Cerebellar cortex (tissue), 1 donor: ENCODE measurements at regions not wholly inside any gene's neighbourhood (a gene's known extent, or its start where the extent isn't known, plus 50 kb on each side); places are given as distances from the start of the nearest gene placed in this dataset.
"Not testable (repeated sequence)": the region's sequence is repeated elsewhere in the genome, so short reads cannot be mapped to it uniquely, and the experiment has no call there.

Experiments used
- DNase-seq: peaks from one replicate; pipeline ENCODE4 v3.0.0-alpha.2; 2015; ENCODE audit warnings: low spot score

DNA sequence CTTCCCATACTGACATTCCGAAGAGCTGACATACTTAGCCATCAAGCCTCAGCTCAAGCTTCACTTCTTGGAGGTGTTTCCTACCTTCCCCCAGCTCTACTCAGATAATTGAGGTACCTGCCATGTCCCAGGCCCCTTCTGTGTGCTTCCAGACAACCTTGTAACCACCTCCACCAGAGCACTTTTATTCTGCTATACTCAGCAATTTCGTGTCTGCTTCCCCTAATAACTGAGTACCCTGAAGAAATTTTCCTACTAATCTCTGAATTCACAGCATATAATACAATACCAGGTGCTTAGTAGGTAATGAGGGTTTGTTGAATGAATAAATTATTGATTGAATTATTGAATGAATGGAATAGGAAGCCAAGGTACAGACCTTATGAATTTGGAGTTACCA is 605.5 kb downstream of the MID1IP1 start:
- DNase-seq = no peak

DNA sequence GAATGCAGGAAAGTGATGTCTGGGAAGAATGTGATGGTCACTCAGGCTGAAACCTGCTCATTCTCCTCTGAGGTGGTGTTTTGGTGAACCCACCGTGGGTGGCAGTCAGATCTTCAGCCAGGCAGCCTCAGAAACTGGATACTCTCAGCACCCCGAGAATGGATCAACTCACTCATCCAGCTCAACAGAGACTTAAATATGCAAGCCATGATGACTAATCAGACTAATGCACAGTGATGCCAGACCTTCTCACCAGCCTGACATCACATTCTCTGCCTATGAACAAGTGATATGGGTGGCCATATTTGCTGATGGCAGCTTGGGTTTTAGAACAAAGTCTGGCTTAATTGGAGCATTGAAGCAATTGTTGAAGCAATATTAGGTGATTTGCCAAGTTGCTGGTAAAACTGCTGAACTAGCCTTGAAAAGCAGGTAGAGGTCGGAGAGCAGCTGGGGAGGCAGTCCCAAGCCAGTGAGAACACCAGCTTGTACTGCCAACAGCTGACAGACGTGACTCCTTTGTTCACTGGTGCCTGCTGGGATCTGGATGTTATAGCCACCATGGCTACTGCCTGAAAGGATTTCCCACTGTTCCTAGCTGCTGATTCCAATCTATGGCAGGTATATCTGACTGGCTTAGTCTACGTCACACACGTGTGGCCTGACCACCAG is 608.1 kb downstream of the MID1IP1 start:
- no peak for DNase-seq

DNA sequence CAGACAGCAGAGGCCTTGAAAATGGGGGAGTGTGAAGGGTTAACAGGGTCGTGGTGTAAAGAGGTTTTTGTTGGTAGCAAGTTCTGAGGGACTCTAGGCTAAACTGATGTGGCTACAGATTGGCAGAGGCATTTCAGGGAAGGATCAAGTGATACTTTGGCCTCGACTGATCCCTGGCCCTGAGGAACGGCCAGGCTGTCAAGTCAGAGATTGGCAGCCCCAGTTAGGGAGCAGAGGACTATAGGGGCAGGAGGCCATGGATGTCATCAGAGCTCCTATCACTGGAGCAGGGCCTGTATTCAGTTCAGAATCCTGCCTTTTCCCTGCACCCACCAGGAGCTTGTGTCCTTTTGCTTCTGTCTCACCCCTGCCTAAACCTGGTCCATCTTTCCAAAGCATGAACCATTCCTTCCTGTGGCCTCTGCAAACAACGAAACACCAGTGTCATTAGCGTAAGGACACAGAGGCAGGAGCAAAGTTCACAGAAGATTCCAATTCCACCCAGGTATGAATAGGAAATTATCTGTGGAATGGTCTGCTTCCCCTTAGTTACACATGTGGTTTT is 613.1 kb downstream of the MID1IP1 start:
- DNase-seq = no peak

DNA sequence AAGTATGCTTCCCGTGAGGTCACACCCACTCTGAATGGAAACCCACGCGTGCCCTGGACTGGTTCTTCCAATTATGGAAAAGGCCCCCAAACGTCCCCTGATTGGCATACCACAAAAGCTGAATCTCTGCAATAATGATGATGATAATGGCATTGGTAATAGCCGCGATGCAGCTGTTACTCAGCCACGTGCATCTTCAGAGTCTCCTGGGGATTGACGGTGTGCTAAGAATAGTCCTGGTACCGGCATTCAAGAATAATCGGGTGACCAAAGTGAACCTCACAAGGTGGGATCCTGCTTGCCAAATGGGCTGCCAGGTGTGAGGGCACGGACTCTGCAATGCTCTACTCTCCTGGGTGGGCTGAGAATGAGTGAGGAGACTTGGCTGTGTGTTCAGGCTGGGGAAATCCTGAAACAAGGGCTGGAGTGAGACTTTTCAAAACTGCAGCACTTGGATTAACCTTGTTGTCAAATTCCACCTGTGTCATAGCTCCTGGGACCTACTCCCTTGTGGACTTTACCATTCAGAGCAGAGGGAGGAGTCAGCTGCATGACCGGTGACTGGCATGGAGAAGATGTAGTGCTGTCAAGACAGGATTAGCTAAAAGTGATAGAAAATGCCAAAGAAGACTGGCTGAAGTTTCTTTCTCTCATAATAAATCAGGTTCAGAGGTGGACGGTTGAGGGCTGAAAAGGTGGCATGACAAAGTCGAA is 615.4 kb downstream of the MID1IP1 start:
- no peak for DNase-seq

DNA sequence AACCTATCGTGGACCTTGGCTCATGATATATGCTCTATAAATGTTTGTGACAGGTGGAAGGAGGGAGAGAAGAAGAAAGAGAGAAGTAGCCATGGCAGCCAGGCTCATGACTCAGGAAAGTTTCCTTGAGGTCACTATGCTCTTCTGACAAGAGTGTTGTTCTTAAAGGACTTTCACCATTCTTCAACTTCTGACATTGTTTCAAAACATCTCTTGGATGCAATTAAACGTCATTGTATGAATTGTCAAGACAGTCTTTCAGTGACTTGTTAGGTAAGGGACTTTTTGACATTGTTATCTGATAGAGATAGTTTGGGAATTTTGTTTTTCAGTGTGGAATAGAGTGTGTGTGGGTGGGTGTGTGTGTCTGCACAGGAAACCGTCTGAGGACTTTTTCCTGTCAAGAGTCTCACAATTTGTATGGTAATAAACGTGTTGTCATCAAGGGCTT is 617.0 kb downstream of the MID1IP1 start:
- DNase-seq = no peak

DNA sequence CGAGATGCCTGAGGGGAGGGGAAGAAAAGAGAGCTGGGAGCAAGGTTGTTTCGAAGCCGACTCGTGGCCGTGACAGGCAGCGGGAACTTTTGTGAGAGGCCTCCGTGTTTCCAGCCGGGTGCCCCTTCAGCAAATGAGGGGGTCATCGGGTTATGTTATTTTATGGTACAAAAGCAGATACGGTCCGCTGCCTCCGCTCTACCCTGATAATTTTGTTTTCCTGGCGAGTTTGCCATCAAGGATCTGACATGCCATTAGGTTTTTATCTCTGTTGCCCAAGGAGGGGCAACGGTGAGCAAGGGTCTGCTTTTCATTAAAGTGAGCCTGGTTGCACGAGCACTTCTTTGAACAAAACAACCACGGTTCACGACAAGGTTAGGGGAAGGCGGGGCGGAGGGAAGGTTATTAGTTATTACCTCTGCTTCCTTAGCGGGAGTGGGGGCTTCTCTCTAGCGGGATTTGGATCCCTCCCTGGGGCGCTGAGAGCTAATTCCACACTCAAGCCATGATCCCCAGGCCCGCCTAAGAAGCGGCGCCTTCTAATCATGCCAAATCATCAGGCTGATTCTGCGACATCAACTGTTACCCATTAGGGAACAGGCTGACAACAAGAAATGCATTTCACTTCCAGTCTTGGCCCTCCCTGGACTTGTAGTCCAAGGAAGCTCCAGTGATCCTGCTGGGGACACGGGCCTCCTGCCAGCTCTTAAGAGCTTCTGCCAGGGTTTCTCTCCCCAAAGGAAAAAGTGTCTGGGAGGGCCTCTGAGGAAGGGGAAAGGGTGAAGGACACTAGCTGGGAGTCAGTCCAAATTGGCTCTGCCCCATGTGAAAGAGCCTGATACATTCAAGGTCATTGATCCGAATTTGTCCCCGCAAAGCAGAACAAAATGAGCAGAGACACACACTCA is 617.7 kb downstream of the MID1IP1 start:
- peak; percentile 38 for DNase-seq

DNA sequence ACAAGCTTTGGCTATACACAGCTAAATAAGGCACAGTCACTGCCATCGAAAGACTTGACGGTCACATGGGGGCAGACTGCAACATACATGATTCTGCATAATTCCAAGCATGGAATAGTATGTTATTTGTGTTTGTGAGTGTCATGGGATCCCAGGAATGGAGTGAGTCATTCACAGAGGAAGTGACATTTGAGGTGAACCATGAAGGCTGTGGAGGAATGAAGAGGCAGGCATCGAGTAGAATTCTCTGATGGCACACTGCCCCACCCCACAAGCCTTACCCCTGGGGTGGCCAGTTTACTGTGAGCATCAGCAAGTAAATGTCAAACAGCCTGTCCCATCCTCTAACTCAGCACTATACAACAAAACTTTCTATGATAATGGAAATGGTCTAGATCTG is 619.7 kb downstream of the MID1IP1 start:
- DNase-seq = no peak

DNA sequence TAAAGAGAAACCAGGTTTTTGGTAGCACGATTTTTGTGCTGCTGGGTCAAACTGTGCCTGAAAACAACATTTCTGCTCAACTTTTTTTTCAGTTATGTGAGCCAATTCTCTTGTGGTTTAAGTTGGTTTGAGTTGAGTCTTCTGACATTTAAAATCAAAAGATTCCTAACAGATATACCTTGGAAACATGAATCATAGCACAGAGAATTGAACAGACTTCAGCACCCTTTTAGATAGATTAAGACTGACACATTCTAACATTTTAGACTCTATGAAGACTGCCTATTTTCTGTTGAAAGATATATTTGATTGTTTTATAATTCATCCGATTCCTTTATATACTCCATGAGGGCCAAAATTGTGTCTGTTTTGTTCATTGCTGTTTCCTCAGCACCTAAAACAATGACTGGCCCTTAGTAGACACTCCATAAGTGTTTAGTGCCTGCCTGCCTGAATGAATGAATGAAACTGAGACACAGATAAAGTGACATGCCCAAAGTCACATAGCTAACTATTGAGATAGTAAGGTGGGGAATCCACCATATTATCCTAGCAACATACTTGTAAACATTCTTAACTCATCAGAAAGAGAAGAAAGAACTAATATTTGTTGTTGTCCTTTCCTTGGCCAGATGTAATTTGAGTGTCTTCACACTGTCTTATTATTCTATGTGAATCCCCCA is 624.0 kb downstream of the MID1IP1 start:
- DNase-seq = no peak

DNA sequence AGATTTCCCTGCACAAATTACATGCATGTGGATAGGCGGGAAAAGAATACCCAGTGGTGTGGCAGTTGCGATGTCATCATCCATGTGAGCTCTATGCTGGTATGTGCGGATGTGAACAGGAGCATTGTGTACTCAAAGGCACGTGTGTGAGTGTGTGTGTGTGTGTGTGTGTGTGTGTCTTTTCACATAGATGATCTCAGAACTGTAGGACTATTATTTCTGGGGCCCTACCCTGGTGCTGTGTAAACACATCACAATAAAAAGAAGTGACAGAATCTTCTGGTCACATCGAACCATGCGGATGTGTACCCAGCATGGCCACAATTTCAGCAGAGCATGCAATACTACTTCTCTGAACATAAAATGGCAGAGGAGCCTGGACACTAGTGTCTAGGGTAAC is 624.8 kb downstream of the MID1IP1 start:
- DNase-seq = no peak

DNA sequence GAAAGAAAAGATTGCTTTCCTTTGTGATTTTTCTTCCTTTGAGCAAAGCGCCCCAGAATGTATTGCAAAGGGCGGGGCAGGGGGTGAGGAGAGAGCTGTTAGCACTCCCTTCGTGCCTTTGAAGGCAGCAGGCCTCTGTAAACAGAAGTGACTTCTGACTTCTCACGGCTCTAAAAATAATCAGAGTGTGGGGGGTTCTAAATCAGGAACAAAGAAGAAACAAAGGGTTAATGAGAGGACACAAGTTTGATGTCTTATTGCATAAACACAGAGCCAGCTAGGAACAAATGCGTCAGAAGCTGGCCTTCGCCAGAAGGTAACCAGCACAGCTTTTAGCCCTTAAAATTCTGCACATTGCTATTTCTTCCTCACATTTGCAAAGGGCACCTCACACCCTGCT is 626.2 kb downstream of the MID1IP1 start:
- DNase-seq = no peak

DNA sequence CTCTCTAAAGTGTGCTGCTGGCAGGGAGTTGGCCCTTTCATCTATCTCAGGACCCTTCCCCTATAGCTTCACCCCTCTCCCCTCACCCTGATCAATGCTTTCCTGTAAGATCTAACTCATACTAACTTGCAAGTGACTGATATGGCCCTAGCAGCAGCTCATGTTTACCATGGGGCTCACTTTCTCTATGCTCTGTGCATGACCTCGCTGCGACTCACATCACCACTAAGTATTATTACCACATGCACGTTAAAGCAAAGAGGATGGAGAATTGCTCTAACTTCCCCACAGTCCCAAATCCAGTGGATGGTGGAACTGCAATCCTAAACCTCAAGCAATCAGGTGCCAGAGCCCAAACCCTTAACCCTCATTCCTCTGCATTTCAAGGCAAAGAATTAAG is 626.6 kb downstream of the MID1IP1 start:
- DNase-seq = no peak

DNA sequence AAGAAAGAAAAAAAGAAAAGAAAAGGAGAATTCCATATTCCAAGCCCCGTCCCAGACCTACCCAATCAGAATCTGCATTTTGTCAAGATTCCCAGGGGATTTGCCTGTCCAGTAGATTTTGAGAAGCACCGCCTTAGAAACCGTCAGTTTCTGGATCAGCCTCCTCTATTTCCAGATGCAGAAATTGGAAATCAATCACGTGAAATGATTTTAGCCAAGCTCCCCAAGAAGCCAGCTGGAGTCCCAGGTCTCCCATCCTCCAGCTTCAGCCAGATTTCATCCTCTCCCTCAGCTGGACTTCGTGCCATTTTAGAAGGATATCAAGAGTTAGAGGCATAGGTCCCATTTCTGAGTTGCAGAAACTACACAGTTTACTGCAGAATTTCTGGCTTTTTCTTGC is 629.3 kb downstream of the MID1IP1 start:
- no peak for DNase-seq

DNA sequence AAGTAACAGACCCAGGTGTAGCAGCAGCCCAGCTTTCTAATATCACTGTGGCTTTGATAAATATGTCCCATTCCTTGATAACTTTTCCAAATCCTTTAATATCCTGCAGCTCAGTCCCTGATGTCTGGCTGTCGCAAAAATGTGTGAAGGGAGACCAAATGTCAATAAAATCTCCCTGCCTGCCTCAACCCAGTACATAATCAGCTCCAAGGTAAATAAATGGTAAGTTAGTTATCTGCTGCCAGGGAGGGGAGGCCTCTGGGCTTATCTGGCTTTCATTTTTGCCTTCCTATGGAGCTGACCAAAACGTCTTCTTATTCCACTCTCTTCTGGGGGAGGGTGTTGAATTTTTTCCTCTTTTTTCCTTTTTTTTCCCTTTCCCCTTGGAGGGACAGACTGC is 630.6 kb downstream of the MID1IP1 start:
- DNase-seq = no peak

DNA sequence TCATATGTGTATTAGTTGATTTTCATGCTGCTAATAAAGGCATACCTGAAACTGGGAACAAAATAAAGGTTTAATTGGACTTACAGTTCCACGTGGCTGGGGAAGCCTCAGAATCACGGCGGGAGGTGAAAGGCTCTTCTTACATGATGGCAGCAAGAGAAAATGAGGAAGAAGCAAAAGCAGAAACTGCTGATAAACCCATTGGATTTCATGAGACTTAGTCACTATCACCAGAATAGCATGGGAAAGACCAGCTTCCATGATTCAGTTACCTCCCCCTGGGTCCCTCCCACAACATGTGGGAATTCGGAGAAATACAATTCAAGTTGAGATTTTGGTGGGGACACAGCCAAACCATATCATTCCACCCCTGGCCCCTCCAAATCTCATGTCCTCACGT is 633.4 kb downstream of the MID1IP1 start:
- DNase-seq = not testable (repeated sequence)

DNA sequence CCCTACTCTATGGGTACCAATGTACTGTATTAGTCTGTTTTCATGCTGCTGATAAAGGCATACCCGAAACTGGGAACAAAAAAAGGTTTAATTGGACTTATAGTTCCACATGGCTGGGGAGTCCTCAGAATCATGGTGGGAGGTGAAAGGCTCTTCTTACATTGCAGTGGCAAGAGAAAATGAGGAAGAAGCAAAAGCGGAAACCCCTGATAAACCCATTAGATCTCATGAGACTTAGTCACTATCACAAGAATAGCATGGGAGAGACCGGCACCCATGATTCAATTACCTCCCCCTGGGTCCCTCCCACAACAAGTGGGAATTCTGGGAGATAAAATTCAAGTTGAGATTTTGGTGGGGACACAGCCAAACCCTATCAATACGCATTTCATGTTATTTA is 635.3 kb downstream of the MID1IP1 start:
- not testable (repeated sequence) for DNase-seq

DNA sequence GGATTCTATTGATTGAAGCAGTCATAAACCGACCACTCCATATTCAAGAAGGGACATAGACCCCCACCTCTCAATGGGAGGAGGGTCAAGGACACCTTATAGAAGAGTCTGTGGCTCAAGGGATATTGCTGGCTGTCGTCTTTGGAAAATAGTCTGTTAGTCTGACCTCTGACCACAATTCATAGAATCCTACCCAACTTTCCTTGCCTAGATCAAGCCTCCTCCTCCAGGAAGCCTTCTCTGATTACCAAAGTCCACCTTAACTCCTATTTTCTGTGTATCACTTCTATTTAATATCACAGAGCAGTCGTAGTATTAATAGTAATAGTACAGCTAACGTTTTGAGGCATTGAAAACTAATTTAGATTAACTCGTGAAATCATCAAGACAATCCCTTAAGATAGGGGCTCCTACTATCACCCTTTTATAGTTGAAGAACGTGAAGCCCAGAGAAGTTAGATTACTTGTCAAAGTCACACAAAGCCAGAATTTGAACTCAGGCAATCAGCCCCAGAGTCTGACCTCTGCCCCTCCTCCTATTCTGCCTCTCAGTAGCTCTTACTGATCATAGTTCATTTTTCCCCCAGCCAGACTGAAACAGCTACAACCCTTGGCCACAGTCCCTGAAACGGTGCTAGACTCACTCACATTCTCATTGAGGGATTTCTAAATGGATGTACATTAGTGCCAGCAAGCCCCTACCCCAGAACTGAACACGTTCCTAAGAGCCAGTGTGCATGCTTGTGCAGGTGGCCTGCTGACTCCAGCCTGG is 636.6 kb downstream of the MID1IP1 start:
- DNase-seq = no peak

DNA sequence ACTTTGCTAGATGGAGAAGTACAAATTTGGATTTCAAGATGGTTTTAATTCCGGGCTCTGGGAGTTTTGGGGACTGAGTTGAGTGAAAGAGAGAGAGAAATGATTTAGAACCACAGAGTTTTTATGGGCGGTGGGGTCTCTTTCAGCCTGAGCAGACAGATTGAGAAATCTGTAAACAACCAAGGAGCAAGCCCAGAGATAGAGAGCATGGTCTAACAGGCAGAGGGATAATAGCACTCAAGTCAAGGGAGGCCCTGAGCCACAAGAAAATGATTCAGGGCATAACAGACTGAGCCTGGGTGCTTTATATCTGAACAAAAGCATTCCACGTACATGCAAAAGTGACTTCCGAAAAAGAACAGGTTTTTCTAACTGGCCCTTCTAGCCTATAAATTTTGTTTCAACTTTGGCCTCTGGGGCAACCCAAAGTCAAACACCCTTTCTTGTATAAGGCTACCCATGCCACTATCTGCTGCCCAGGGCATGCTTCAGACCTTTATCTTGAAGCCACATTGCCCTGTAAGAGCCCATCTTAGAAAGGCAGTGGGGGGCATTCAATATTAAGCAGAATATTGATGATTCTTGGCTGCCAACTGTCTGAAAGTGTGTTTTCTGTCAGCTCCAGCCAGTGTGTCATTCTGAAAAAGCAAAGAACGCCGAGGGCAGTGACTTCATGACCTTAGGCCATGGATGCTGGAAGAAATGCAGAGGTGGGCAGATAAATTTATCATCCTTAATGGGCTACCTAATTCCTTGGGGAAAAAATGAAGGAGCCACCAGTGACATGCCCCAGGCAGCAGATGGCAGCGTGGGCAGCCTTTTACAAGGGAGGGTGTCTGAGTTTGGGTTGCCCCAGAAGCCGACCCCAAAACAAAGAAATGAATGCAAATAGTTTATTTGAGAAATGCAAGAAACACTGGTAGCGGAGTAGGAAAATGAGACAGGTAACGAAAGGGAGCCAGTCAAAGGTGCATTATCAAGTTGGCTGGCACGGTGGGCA is 637.6 kb downstream of the MID1IP1 start:
- no peak for DNase-seq

DNA sequence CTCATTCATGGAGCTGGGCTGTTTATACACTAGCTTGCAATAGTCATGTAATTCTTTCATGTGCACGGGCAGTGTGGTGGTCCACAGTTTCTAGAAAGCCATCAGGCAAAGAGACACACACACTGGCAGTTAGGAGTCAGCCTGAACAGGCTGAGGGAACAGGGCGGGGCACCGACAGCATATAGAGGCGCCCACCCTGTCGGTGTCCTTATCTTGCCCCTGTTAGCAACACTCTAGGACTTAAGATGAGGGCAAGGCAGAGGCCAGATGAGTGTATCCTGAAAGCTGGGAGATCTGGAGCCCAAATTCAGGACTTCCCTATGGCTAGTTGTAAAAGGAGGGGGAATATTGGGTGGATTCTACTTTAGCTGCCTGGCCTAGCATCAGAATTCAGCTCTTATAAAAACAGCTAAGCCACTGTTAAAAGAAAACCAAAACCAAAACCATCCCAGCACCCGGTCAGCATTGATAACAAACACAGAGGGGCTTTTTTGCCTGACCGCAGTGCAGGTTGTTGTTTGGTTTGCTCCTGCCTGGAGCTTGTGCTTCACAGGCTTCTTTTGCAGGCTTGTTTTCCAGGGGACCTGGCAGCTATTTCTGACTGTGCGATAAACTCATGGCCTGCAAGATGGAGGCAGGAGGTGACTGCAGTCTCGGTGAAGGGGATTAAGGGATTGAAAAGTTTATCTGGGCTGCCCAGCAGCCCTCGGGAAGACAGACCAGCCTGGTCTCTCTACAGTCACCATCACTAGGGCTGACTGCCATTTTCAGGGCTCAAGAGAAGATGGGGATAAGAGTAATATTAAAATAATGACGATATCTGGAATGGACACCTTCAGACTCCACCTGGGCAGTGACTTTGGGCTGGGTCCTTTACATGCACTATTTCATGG is 638.9 kb downstream of the MID1IP1 start:
- no peak for DNase-seq

DNA sequence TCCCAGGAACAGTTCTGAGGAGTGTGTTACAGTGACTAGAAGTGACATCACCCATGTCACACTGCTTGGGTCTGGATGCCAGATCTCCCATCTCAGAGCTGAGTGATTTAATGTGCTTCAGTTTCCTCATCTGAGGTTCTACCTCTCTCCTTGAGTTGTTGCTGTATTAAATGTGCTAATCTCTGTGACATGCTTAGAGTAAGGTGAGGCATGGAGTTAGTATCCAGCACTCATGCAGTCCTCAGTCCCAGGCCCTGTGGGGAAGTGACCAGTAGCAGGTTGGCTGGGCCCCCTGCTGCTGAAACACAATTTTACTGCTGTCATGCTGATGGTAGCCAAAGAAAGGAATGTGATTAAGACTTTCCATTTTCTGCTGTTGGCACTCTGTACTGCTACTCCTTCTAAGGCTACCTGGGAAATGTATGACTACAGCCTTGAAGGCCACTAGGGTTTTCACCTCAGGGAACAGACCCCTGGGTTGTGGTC is 639.6 kb downstream of the MID1IP1 start:
- no peak for DNase-seq
